ENCODE measurements at regions not wholly inside any gene's neighbourhood (a gene's known extent, or its start where the extent isn't known, plus 50 kb on each side); places are given as distances from the start of the nearest gene placed in this dataset.
"Not testable (repeated sequence)": the region's sequence is repeated elsewhere in the genome, so short reads cannot be mapped to it uniquely, and the experiment has no call there.

GRCh38 chr2:14901737-14902136 is 269.2 kb downstream of the LRATD1 start:
- no peak for TF ChIP-seq CTCF (conservative IDR thresholded peaks at IDR 0.05; ENCODE audit: low read depth, low read length)

GRCh38 chr2:14902953-14903352 is 270.4 kb downstream of the LRATD1 start:
- no peak for TF ChIP-seq CTCF (conservative IDR thresholded peaks at IDR 0.05; ENCODE audit: low read depth, low read length)
- DNase-seq (ENCODE audit: low read depth): no peak
- H3K4me3 ChIP-seq (ENCODE audit: low read depth, low read length): no peak overlapping the region

More at GRCh38 chr2:14901737-14902136, 269.2 kb downstream of the LRATD1 start:
- H3K4me3 ChIP-seq (ENCODE audit: low read depth, low read length): no peak overlapping the region
- no peak for DNase-seq (ENCODE audit: low read depth)

DNA sequence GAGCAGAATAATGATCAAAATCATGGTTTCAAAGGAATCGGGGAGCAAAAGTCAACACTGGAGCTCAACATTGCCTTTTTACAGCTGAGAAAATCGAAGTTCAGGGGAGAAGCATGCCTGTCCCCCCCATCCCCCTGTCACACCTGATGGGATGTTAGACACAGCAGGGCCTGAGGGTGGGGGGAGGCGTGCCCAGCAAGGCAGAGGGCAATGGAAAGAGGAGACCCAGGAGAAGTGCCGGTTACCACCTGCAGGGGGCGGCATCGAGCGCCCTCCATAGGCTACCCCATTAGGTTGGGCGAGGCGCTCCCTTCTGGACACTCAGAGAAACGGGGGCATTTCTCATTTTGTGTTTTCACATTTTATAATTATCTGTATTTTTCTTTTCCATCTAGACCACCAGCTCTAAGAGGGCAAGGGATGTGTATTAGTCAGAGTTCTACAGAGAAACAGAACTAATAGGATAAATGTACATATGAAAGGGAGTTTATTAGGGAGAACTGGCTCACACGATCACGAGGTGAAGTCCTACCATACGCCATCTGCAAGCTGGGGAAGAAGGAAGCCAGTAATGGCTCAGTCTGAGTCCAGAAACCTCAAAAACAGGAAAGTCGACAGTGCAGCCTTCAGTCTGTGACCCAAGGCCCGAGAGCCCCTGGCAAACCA is 271.3 kb downstream of the LRATD1 start:
- TF ChIP-seq CTCF (conservative IDR thresholded peaks at IDR 0.05; ENCODE audit: low read depth, low read length): peak; percentile 59
- DNase-seq (ENCODE audit: low read depth): no peak
- no peak overlapping the region for H3K4me3 ChIP-seq (ENCODE audit: low read depth, low read length)

DNA sequence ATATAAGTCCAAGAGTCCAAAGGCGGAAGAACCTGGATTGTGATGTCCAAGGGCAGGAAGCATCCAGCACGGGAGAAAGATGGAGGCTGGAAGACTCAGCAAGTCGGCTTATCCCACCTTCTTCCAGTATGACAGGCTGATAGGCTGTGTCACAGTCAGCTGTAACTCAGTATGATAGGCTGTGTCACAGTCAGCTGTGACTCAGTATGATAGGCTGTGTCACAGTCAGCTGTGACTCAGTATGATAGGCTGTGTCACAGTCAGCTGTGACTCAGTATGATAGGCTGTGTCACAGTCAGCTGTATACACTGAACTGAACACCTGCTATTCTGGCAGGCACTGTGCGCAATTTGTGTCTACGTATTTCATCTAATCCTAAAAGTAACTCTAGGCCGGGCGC is 271.9 kb downstream of the LRATD1 start:
- not testable (repeated sequence) for H3K4me3 ChIP-seq (ENCODE audit: low read depth, low read length); DNase-seq (ENCODE audit: low read depth)

GRCh38 chr2:14905571-14905970 is 273.1 kb downstream of the LRATD1 start:
- no peak for DNase-seq (ENCODE audit: low read depth)
- no peak overlapping the region for H3K4me3 ChIP-seq (ENCODE audit: low read depth, low read length)
- TF ChIP-seq CTCF (conservative IDR thresholded peaks at IDR 0.05; ENCODE audit: low read depth, low read length): no peak

DNA sequence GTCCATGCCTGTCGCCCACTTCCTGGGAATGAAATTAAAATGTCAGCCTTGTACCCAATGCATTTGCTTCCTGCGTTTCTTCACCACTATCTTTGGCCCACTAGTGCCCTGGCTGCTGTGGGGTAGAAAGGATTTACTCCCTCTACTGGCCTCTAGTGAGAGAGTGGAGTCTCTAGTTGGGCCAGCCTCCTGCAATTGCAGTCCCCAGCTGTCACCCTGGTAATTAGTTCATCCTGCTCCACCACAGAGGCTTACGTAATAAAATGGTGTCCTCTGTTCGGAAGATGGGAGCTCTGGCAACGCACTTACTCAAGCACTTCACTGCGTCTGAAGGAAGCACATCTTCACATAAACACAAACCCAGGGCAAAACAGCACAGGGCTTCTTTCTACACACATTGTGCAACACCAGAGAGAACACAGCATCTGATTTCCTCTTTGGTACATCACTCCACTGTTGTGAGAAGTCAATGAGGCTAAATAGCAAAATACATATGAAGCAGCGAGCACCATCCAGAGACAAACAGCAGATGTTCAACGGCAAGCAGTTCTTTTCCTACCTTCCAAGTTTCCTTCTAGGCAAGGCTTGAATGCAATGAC is 274.6 kb downstream of the LRATD1 start:
- no peak overlapping the region for H3K4me3 ChIP-seq (ENCODE audit: low read depth, low read length)
- TF ChIP-seq CTCF (conservative IDR thresholded peaks at IDR 0.05; ENCODE audit: low read depth, low read length): peak; percentile 25
- DNase-seq (ENCODE audit: low read depth): no peak

- no peak for DNase-seq (ENCODE audit: low read depth)
- H3K4me3 ChIP-seq (ENCODE audit: low read depth, low read length): no peak overlapping the region
- TF ChIP-seq CTCF (conservative IDR thresholded peaks at IDR 0.05; ENCODE audit: low read depth, low read length): no peak
These were observed 277.3 kb downstream of the LRATD1 start for GRCh38 chr2:14909795-14910194.

Data from epithelial cell of proximal tubule (primary cell).